A172 (cell line): ENCODE measurements at regions not wholly inside any gene's neighbourhood (a gene's known extent, or its start where the extent isn't known, plus 50 kb on each side); places are given as distances from the start of the nearest gene placed in this dataset.

ENCODE experiments used
- DNase-seq: peaks from one replicate; pipeline ENCODE4 v3.0.0-alpha.2; 2015; ENCODE audit warnings: low spot score

DNA sequence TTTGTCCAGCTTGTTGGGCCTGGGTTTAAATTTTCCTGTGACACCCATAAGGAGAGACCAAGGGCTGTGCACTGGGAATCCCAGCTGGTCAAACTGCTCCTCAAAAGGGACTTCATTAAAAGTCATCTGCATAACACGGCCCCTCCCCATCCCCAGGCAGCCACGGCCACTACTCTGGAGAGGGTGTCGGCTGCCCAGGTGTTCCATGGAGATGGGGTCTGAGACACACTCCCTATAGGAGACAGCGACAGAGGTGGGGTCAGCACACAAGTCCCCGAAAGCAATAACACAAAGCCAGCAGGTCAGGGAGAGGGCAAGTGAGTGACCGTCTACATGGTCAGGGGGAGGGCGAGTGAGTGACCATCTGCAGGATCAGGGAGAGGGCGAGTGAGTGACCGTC, 75.6 kb upstream of the BCL11B start:
- DNase-seq: no peak

- DNase-seq: no peak
These were observed 74.6 kb upstream of the BCL11B start for GRCh38 chr14:99346470-99347080.

DNA sequence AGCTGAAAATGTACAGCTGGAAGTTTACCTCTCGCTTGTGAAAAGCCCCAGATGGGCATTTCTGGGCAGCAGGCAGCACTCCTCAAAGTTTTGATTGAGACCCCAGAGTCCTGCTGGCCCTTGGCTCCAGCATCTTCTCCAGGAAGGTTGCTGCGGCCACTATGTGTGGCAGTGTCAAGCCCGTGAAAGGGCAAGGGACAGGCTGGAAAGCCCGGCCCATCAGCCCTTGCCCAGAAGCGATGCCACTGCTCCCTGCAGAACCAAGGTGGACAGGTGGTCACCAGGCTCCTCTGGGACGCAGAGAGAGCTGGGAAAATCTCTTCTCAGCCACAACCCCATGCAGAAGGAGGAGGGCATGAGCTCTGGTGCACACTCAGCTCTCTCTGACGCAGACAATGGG, 73.5 kb upstream of the BCL11B start:
- no peak for DNase-seq

DNA sequence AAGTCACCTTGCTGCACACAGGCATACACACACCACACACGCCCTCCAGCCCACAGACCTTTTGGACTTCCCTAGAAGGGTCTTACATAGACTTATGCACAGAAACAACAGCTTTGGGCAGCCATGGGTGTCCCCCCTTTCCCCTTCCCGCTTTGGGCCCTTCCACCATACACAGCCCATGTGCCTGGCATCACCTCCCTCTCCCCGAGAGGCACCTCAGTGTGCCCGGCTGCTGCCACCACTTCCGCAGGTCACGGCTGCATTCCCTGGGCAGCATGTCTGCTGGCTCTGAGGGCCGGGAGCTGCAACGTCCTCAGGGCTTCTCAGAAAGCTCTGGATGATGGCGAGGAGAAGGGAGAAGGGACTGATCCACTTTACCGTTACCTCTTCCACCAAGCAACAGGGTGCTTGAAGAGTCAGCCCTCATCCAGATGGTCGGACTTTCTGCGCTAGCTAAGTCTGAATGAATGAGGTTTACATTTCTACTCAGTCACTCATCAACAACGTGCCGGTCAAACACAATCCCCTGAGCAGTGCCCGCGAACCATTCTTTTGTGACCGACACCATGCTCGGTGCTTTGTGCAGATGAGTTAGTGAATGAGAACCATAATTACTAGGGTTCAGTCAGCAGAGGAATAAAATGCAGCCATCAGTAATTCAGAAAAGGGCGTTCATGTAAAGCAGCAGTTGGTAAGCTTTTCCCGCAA, 72.2 kb upstream of the BCL11B start:
- DNase-seq: no peak

DNA sequence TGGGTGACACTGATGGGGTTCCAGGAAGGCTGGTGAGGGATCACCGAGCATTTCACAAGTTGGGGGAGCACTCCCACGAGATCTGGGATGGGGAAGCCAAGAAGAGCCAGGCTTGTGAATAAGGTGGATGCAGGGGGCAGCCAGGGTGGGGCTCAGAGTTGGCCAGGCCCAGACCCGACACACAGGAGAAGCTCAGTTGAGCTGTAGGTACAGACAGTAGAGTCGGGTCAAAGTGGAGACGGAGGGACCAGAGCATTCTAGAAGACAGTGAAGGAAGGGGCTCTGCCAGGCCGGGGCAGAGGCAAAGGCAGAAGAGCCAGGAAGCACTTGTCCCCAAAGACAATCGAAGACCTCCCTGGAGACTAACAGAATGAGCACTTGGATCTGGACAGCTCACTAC, 70.9 kb upstream of the BCL11B start:
- no peak for DNase-seq

DNA sequence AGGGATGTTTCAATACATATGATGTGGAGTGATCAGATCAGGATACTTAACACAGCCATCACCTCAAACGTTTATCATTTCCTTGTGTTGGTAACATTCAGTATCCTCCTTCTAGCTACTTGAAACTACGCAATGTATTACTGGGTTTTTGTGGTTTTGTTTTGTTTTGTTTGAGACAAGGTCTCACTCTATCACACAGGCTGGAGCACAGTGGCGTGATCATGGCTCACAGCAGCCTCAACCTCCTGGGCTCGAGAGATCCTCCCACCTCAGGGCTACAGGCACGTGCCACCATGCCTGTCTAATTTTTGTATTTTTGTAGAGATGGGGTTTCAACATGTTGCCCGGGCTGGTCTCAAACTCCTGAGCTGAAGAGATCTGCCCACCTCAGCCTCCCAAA, 70.2 kb upstream of the BCL11B start:
- DNase-seq: no peak

DNA sequence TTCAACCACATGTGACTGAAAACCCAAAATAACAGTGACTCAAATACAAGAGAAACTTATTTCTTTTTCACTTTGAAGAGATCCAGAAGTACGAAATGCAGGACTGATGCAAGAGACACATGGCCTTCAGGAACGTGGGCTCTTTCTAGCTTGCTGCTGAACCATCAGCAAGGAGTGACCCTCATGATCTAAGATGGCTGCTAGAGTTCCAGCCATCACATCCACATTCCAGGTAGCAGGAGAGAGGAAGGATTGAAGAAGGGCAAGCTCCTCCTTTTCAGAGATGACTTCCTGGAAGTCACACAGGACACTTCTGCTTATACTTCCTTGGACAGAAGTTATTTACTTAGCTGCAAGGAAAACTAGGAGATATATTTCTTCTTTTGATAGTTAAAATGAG, 67.6 kb upstream of the BCL11B start:
- no peak for DNase-seq

GRCh38 chr14:99338313-99338712, 66.3 kb upstream of the BCL11B start:
- no peak for DNase-seq

GRCh38 chr14:99333841-99334635, 62.0 kb upstream of the BCL11B start:
- no peak for DNase-seq

GRCh38 chr14:99333214-99333613, 61.2 kb upstream of the BCL11B start:
- DNase-seq: no peak

GRCh38 chr14:99331811-99332210, 59.8 kb upstream of the BCL11B start:
- no peak for DNase-seq

DNA sequence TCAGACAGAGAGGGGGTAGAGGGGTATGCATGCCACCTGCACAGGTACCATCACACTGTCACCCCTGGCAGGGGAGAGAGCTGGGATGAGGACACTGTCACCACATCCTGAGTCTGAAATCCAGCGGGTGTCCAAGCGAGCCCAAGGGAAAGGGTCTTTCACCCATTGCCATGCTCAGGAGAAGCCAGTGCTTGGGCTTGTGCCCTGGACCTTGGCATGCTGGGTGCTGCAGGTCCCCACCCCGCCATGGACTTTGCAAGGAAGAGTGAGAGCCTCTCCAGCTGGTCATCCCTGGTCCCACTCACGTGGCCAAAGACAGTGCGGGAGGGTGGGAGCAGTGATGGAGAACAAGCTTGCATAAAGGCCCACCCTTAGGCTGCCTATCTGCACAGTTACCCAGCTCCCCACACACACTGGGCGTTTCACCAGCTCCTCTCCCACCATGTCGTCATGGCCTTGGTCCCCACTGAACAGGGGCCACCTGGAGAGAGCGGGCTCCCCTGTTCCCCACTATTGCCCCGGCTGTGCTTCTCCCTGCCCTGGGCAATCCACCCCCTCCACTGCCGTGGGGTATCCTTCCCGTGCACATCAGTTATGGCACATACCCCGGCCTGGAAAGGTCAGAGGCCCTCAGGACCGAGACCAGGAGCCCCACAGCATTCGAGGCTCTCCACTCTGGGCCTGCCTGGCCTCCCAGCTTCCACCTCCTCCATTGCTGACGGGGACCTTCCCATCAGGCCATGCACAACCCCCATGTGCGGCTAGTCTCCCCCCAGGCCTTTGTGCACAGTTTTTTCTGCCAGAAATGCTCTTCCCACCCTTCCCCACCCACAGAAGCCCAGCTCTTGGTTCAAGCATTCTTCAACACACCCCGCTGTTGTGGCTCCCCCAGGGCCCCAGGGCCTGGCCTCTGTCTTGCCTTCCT, 58.6 kb upstream of the BCL11B start:
- DNase-seq: no peak

- no peak for DNase-seq
These were observed 57.8 kb upstream of the BCL11B start for GRCh38 chr14:99329711-99330315.

GRCh38 chr14:99327458-99328250, 55.7 kb upstream of the BCL11B start:
- peak; percentile 6 for DNase-seq

GRCh38 chr14:99327050-99327449, 55.1 kb upstream of the BCL11B start:
- DNase-seq: no peak

- no peak for DNase-seq
These were observed 54.2 kb upstream of the BCL11B start for GRCh38 chr14:99326041-99326710.

GRCh38 chr14:99325591-99325990, 53.6 kb upstream of the BCL11B start:
- no peak for DNase-seq

DNA sequence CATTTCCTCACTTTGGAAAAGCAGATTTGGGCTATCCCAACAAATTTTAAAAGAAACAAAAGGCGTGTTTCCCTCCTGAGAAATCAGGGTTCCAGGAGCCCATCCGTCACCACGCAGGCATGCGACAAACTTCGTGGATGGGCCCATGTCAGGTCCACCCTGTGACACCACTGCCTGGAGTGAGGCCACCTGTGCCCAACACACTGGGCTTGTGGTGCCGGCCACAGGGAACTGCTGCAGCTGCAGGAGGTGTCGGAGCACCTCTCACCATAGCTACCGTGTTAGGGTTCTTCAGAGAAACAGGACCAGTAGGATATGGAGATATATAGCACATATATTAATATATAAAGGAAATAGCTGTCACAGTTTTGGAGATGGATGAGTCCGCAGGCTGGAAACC, 53.0 kb upstream of the BCL11B start:
- DNase-seq: no peak

- no peak for DNase-seq
These were observed 52.3 kb upstream of the BCL11B start for GRCh38 chr14:99324291-99324690.

GRCh38 chr14:99323603-99324185, 51.7 kb upstream of the BCL11B start:
- no peak for DNase-seq
